D341Med (cell line): ENCODE measurements at regions not wholly inside any gene's neighbourhood (a gene's known extent, or its start where the extent isn't known, plus 50 kb on each side); places are given as distances from the start of the nearest gene placed in this dataset.

Experiments used
- DNase-seq: peaks from one replicate; pipeline ENCODE4 v3.0.0; 2012; ENCODE audit warnings: low spot score

DNA sequence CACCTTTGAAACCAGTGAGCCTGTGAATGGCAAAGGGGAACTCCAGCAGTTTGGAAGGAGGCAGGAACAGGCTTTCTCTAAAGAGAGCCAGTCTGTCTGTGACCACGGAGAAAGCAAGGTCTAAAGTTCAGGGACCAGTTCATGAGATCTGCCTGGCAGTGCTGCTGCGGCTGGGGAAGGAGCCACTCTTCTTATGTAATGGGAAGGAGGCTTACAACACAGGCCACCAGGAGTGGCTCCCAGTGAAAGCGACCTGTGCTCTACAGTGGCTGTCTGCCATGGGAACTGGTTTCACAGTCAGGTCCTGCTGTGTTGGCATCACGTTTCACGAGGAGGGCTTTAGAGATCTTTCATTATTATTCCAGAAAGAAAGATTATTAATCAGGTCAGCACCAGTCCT, 291.9 kb upstream of the PRDM1 start:
- no peak for DNase-seq

DNA sequence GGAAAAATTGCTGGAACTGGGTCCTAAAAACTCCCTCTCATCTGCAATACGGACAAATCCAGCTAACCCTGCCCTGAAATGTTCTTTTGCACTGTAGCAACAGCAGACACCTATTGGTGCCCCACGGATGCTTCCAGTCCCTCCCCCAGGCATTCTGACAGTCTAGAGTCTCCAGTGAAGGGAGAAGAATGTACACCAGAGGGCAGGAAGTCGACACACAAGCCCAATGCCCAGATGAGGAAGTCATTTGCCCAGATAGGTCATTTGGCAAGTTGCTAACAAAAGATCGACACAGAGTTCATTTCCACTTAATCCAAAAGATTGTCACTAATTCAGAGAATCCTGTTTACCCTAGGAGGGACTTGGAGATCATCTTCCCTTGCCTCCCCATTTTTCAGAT, 293.0 kb upstream of the PRDM1 start:
- no peak for DNase-seq

DNA sequence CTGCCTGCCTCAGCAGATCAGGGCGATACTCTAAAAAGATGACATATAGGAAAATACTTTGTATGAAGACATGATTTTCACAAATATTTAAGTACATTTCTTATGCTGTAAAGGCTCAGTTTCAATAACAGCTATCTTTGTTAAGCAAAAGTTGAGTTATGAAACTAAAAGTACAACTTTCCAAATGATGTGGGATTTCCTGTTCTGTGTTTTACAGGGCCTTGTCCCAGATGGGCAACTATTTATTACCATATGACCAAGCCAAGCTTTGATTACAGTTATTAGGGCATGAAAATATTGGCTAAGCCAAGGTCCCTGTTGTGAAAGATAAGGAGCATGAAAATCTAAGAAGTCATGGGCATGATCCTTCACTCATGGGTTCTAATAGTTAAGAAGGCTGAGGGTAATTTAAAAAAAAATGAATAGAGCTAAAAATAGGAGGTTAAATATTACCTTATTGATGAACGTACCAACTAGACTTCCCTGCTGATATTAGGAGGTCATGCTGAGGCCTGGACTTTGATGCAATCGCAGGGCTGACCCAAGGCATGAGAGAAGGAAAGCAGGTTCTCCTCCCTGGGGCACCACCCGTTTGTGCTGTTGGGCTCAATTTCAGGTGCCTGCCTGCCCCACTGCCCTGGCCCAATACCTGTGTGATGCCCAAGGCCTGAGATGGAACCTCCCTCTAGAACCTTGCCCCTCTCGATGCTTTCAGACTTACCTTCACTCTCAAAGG, 294.4 kb upstream of the PRDM1 start:
- no peak for DNase-seq

DNA sequence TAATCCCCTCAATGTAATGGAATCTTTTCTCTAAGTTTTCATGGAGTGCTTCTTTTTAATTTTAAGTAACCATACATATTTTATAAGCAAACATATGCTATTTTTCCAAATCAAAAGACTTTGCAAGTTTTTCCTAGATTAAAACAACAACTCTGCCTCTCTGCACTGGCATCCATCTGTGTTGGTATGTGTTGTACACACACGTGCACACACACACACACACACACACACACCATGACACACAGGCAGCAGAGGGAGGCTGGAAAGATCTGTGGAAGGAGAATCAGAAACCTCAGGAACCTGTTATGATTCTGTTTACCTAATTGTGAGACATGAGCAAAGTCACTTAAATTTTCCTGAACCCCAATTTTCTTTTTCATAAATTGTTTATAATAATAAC, 295.0 kb upstream of the PRDM1 start:
- no peak for DNase-seq

DNA sequence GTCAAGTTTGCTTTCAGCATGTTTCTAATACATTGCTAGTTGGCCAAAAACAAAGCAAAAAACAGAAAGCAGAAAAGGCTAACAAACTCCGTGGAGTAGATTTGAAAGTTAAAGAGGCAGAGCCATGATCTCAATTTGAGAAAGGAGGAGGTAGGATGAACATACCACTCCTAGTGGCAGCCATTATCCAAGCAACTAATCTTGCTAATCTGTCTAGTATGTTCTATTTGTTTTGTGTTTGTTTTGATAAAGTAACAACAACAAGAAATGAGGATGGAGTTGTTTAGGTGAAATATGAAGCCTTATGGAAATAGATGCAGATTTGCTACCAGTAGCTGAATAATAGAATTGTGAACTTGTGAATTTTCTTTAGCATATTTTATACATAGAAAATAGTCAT, 295.5 kb upstream of the PRDM1 start:
- DNase-seq: no peak

DNA sequence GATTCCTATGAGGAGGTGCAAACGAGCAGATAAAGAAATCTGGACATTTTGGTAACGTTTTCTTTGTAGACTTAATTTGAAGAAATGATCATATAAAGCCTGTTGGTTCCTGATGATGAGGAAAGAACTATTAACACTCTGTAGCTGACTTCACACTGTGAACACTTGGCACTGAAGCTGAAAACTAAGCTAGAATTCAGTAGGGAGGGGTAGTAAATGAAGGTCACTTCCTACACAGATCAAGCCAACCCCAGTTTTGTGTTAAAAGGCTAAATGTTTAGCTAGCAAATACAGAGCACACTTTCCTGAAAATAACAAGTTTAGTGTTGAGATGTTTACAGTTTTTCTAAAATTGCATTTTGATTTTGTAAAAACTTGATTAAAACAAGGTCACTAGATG, 296.2 kb upstream of the PRDM1 start:
- DNase-seq: no peak

DNA sequence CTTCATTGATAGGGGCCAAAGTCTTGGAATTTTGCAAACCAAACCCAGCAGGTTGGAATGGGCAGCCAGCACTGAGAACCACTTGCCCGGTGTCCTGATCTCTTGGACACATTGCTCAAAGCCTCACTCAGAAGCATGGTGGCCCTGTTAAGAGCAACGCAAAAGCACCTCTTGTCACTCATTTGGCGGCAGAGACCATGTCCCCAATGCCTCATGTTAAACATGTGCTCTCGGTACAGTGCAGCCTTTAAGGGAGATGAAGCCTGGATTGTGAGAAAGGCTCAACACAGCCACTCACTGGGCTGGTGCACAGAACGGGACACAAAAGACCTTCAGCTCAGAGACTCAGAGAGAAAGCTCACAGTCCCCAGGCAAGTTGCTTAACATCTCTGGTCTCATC, 298.4 kb upstream of the PRDM1 start:
- no peak for DNase-seq

DNA sequence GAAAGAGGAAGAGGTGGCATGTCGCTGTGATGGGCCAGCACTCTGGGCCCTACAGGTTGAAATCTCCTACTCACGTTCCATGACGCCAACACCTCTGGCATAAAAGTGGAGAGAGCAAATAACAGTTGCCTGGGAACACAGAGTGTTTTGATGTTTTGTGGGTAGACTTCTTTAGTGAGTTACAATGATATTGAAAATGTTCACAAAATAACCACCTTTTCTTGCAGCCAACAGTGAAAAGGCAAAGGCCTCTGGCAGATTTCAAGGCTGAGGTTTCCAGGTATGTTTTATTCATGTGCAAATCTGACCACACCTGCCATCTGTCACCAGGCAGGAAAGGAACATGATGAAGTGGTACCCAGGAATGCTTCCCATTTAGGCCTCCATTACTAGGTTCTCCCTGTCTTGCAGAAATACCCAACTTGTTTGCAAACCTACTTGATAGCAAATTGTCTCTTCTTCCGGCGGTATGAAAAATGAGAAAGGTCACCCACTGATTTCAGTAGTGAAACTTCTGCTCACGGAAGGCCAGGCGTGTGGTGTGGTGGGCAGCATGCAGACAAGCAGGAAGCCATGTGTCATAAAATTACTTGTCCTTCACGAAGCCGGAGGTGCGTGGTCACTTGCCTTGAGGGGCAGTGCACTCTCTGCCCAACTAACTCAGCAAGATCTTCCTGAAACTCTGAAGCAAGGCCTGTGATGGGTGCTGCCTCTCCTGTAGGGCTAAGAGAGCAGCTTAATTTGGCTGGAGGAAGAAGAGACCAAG, 299.1 kb upstream of the PRDM1 start:
- no peak for DNase-seq

DNA sequence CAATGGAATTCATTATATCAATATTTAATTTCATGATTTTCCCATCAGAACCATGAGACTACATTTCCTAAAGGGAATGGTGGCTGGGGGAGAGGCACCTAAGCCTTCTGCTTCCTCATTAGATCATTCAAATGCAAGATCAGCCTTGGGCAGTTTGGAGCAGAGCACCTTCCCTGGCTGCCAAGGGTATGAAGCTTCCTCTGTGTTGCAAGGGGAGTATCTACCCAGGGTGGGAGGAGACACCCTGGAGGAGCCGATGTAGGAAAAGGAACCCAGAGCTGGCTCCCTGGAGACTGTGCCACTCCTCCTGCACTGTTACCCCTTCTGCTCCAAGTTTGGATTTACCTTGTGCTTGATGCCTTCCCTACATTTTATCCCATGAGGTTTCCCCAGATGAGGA, 299.7 kb upstream of the PRDM1 start:
- no peak for DNase-seq

DNA sequence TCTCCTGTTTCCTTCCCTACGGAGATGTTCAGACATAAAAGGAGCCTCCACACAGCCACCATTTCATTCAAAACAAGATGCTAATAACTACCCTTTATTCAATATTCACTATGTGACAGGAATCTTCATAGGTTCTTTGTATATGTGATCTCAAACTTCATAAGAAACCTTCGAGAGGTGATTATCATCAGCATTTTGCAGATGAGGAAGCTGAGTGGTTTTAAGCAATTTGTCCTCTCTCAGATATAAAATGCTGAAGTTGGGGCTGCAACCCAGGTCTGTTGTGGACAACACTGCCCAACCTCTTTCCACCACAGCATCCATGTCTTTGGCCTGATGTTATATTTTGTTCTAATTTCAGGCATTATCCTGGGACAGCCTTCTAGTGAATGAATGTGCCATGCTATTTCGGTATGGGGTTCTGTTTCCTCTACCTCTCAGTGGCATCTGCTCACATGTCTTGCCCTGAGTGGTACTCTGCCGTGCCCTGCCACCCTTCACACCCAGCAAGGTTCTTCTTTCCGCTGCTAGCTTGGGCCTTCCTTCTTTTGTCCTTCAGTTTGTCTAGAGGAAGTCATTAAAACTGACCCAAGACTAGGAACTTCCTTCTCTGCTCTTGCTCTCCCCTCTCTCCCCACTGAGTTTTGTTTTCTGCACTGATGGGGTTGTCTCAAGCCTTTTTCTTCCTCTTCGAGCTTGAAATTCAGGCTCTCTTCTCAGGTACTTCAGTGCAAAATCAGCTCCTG, 300.9 kb upstream of the PRDM1 start:
- no peak for DNase-seq

DNA sequence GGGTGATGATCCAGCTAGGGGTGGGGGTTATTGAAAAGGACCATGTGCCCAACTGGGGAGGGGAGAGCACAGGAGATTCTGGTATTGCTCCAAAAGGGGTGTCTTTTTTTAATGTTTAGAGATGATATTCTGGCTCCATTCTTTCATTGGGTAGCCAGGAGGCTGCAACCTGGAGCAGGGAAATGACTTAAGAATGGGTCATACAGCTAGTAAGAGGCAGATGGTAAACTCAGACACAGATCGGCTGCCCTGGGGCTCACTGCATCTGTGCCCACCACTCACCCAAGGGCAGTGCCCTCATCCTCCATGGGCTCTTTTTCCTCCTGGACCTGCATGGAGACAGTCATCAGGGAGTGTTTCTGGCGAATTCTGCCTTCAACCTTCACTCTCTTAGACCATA, 302.0 kb upstream of the PRDM1 start:
- no peak for DNase-seq

DNA sequence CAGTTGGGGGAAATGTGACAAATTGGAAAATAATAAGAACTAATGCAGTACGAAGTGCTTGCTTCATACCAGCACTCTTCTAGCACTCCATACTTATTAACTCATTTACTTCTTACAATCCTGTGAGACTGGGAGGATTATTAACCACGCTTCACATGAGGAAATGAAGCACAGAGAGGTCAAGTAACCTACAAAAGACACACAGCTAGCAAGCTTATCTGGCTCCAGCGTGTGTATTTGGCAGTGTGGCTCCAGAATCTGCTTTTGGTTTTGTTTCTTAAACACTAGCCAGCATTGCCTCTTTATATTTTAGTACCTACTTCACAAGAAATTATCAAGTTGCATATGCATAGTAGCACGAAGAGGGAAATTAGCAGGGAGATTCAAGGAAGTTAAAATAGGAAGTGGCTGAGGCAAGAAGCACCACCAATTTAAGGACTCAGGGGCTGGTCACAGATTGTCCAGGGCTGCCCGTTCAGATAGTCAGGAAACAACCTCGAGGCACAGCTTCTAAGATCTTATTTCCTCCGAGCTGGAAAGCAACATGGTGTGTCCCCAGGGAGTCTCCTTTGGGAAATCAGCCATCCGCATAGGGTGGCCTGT, 302.7 kb upstream of the PRDM1 start:
- no peak for DNase-seq

DNA sequence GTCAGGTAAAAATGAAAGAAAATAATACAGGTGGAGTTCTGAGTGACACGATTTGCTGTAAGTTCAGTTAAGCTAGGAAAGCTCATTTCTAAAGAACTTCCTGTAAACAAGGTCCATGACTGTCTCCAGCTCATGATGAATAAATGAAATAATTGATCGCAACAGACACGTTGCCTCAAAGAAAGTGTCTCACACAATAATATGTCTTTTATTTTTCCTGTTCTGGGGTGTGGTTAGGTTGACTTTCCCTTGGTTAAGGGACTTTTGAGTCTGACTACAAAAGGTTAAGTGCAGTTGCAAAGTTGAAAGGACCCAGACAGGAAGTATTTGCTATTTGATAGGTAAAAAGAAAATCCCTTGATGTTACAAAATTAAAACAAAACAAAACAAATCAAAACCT, 304.2 kb upstream of the PRDM1 start:
- DNase-seq: no peak

DNA sequence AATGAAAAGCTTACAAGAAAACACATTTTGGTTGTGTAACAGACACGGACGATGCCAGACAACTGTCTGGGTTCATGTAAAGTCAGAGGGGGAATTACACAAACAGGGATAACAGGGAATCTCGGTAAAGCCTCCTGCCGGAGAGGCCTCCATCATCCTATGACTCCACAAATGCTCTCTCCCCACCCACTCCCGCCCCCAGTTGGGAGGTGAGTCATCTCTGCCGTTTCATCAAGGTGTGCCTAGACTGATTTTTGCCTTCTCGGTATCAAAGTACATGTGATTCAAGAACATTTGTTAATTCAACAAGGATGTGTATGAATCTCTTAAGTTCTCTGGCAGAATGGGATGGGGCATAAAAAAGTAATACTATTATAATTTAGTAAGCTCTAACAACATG, 304.9 kb upstream of the PRDM1 start:
- no peak for DNase-seq

DNA sequence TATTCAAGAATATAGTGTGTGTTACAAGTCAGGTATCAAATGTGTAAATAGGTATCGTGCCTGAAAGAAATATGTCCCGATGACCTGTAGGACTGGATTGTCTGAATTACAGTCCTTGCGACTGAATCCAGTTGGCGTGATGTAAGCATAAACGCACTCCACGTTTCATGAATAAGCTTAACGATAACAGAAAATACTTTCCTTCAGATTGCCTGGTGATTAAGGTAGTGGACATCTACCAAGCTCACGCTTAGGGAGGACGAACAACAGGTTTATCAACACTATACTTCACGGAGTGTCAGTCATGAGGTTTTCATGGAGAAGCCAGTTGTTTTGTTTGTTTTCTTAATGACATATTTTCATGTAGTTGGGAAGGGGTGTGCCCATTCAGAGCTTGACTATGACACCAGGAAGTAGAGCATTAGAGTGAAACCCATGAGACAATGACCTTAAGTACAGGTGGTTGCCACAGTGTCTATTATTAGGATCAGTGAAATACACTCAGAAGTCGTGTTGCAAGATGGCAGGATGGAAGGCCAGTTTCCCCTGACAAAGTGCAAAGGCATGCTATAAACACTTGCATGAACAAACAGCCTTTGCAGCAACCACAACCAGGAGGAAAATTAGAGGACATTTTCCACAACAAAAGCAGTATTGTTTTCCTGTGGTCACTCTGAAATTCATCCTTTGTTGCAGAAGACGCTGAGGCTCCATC, 305.8 kb upstream of the PRDM1 start:
- no peak for DNase-seq

DNA sequence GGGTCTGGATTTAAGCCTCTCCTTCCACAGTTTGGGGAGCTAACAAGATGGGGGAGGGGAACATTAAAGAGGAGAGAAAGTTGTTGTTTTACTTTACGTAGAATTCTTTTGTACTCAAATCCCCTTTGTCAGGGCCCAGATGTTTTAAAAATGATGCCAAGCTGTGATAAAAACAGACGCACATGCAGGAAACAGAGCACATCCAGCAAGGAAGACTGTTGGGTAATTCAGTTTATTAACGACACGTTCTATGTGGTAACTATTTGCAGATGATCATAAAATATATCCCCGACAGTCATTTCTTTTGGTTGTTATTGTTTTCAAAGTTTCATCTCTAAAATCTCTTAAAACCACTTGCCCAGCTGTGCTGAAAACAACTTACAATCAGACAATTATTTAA, 307.0 kb upstream of the PRDM1 start:
- no peak for DNase-seq

DNA sequence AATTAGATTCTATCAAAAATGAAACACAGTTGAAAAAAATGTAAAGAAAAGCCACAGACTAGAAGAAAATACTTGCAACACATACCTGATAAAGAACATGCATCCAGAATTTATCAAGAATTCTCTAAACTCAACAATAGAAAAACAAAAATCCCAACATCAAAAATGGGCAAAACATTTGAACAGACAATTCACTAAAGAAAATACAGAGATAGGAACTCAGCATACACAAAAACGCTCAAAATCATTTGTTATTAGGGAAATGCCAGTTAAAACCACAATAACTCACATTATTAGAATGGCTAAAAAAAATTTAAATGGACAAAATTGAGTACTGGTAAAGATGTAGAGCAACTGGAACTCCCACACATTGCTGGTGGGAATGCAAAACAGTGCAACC, 311.0 kb upstream of the PRDM1 start:
- DNase-seq: no peak

DNA sequence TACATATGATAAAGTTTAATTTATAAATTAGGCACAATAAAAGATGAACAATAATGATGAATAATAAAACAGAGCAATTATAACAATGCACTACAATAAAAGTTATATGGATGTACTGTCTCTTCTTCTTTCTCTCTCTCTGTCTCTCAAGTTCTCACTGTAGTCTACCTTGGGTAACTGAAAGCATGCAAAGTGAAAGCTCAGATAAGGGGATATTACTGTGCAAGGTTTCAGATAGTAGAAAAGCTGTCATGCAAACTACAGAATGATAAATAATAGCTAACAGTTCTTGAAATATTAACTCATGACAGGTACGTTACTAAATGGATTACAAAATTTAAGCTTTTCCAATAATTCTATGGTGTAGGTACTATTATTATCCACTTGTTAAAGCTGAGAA, 311.9 kb upstream of the PRDM1 start:
- DNase-seq: no peak

DNA sequence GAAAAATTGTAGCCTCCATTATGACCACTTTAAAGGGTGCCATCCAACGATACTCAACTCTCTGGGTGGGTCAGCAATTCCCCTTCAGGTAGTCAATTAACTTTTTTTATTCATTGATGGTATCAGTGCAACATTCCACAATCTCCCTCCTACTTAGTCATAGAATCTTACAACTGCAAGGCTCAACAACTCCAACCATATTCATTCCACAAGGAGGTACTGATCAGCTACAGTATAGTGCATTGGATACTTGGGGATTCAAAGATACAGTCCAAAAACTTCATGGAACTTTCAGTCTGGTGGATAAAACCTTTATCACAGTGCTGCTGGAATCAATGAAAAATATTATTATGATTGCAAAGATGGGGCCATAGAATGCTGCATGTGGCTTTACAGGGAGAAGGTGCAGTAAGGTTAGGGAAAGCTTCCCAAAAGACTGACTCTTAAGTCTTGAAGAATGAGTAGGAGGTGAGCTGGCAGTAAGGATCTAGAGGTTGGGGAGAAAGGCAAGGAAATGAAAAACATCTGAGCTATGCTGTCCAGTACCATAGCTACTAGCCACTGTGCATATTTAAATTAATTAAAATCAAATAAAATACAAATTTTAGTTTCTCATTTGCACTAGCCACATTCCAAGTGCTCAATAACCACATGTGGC, 314.7 kb upstream of the PRDM1 start:
- DNase-seq: no peak

DNA sequence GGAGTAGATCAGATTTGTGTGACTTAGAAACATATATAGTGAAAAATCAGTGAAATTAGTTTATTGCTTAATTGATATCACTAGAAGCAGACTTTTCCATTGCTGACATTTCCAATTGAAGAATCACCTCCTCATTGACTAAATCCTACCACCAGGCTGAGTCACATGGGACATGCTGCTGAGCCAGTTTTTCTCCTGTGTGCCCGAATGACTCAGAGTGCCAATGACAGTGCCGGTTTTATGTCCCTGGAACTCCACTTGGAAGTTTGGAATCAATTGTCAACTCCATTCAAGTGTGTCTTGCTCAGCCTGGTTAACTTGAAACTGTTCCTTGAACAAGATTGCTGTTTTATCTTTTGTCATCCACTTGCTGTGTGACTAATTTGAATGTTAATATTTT, 316.1 kb upstream of the PRDM1 start:
- DNase-seq: no peak

DNA sequence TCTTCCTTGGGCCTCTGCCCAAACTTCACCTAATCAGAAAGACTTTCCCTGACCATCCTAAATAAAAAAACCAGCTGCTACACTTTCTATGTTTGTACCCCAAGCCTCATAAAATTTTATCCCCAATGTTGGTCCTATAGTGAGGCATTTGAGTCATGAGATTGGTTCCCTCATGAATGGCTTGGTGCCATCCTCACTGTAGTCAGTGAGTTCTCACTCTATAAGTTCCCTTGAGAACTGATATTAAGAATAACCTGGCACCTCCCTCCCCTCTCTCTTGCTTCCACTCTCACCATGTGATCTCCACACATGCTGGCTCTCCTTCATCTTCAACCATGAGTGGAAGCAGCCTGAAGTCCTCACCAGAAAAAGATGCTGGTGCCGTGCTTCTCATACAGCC, 316.9 kb upstream of the PRDM1 start:
- no peak for DNase-seq

DNA sequence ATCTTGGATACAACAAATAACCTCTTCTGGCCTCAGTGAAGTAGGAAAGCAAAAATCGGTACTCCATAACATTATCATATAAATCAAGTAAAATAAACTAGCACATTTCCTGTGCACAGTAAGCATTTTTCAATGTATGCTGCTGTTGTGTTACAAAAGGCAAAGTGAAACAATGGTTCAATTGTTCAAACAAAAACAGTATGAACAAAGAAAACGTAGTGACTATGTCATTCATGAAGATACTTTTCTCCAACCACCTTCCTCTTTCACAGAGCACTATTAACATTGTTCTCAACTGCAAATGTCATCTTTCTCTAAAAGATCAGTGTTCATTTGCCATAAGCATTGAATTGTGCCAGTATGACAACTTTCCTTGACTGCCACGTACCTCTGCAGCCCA, 318.6 kb upstream of the PRDM1 start:
- DNase-seq: no peak
